WTC11 (cell line): ENCODE measurements at regions not wholly inside any gene's neighbourhood (a gene's known extent, or its start where the extent isn't known, plus 50 kb on each side); places are given as distances from the start of the nearest gene placed in this dataset.

Source experiments
- ATAC-seq: fragments of 200-7000 bp; cut with Tn5 transposase; 2 replicates; pipeline ENCODE4 v1.10.0; 2021; ENCODE audit warnings: mild to moderate bottlenecking, moderate library complexity
- CTCF ChIA-PET: fragments of 300-600 bp; sonication (Branson Sonifier 250); formaldehyde crosslinking; loops from one replicate; lab custom pipeline; 2021; ENCODE audit warnings: antibody characterized with exemption; lab: Charles Lee
- POLR2A ChIA-PET: fragments of 350-600 bp; sonication (Branson Sonifier 250); formaldehyde crosslinking; loops from one replicate; lab custom pipeline; 2021; ENCODE audit warnings: antibody characterized with exemption; lab: Charles Lee
- DNase-seq: peaks from one replicate; pipeline ENCODE4 v3.0.0; 2021; ENCODE audit warnings: low spot score
- H3K27ac Mint-ChIP-seq: 2 replicates; pipeline ENCODE4 v1.8.0; 2021; ENCODE audit warnings: mixed read lengths
- H3K27me3 Mint-ChIP-seq: 2 replicates; pipeline ENCODE4 v1.8.0; 2021; ENCODE audit warnings: low read depth, mild to moderate bottlenecking, moderate library complexity, mixed read lengths
- H3K36me3 Mint-ChIP-seq: 2 replicates; pipeline ENCODE4 v1.8.0; 2021; ENCODE audit warnings: mixed read lengths
- H3K4me1 Mint-ChIP-seq: 2 replicates; pipeline ENCODE4 v1.8.0; 2022; ENCODE audit warnings: mixed read lengths
- H3K4me3 Mint-ChIP-seq: 2 replicates; pipeline ENCODE4 v1.8.0; 2021; ENCODE audit warnings: mild to moderate bottlenecking, moderate library complexity, mixed read lengths
- H3K9me3 Mint-ChIP-seq: 2 replicates; pipeline ENCODE4 v1.8.0; 2021; ENCODE audit warnings: mixed read lengths
- ARID4B ChIP-seq: sonication (generic); formaldehyde crosslinking; IDR thresholded peaks from 2 replicates; pipeline ENCODE4 v1.8.0; 2023; ENCODE audit warnings: missing genetic modification reagents, mild to moderate bottlenecking, borderline replicate concordance
- ATF1 ChIP-seq: sonication (generic); formaldehyde crosslinking; IDR thresholded peaks from 2 replicates; pipeline ENCODE4 v1.8.1; 2023; ENCODE audit warnings: mild to moderate bottlenecking, moderate library complexity, missing genetic modification reagents
- ATF2 ChIP-seq: sonication (generic); formaldehyde crosslinking; IDR thresholded peaks from 2 replicates; pipeline ENCODE4 v1.8.1; 2022; ENCODE audit warnings: low read depth, missing genetic modification reagents, borderline replicate concordance
- CREB1 ChIP-seq: sonication (generic); formaldehyde crosslinking; IDR thresholded peaks from 2 replicates; pipeline ENCODE4 v1.8.0; 2023; ENCODE audit warnings: mild to moderate bottlenecking, missing genetic modification reagents
- E2F5 ChIP-seq: sonication (generic); formaldehyde crosslinking; IDR thresholded peaks from 2 replicates; pipeline ENCODE4 v1.8.1; 2022; ENCODE audit warnings: mild to moderate bottlenecking, moderate library complexity, missing genetic modification reagents
- NR1H2 ChIP-seq: sonication (generic); formaldehyde crosslinking; IDR thresholded peaks from 2 replicates; pipeline ENCODE4 v1.9.0; 2021; ENCODE audit warnings: mild to moderate bottlenecking, moderate library complexity, missing genetic modification reagents
- OVOL2 ChIP-seq: fragments of 250-450 bp; sonication (Bioruptor Pico); IDR thresholded peaks from 2 replicates; pipeline ENCODE4 v1.9.0; 2021; ENCODE audit warnings: mild to moderate bottlenecking, borderline replicate concordance
- RELA ChIP-seq: sonication (generic); formaldehyde crosslinking; IDR thresholded peaks from 2 replicates; pipeline ENCODE4 v1.8.1; 2022; ENCODE audit warnings: missing genetic modification reagents, mild to moderate bottlenecking, borderline replicate concordance
- SP1 ChIP-seq: sonication (generic); formaldehyde crosslinking; conservative IDR thresholded peaks from 2 replicates; pipeline ENCODE4 v1.8.1; 2022; ENCODE audit warnings: missing genetic modification reagents
- TEAD4 ChIP-seq: sonication (generic); formaldehyde crosslinking; IDR thresholded peaks from 2 replicates; pipeline ENCODE4 v1.8.0; 2022; ENCODE audit warnings: mild to moderate bottlenecking, missing genetic modification reagents
- ZBTB21 ChIP-seq: sonication (generic); formaldehyde crosslinking; IDR thresholded peaks from 2 replicates; pipeline ENCODE4 v1.8.1; 2023; ENCODE audit warnings: mild to moderate bottlenecking, missing genetic modification reagents, borderline replicate concordance
- ZBTB43 ChIP-seq: sonication (generic); formaldehyde crosslinking; IDR thresholded peaks from 2 replicates; pipeline ENCODE4 v1.8.1; 2023; ENCODE audit warnings: mild to moderate bottlenecking, missing genetic modification reagents
- ZNF232 ChIP-seq: sonication (generic); formaldehyde crosslinking; IDR thresholded peaks from 2 replicates; pipeline ENCODE4 v1.8.0; 2022; ENCODE audit warnings: mild to moderate bottlenecking, missing genetic modification reagents
- ZNF396 ChIP-seq: fragments of 250-450 bp; sonication (Bioruptor Pico); IDR thresholded peaks from 2 replicates; pipeline ENCODE4 v1.8.0; 2021; ENCODE audit warnings: mild to moderate bottlenecking, moderate library complexity, borderline replicate concordance
- ZNF532 ChIP-seq: fragments of 250-450 bp; sonication (Bioruptor Pico); IDR thresholded peaks from 2 replicates; pipeline ENCODE4 v1.9.0; 2021; ENCODE audit warnings: mild to moderate bottlenecking, borderline replicate concordance

GRCh38 chr6:121653624-121654008 is 218.2 kb downstream of the GJA1 start (continued):
- TF ChIP-seq ZNF532 (no peak), SP1 (no peak), TEAD4 (CRISPR knock-in tag) (no peak), ZBTB21 (no peak)

GRCh38 chr6:121657972-121658371 is 222.5 kb downstream of the GJA1 start:
- CTCF ChIA-PET, result interaction anchor here (0.6 kb wide), 1 partner anchor 167 kb away, joined by 3 read pairs; no protein-coding TSS in a partner anchor
- POLR2A ChIA-PET, result no interaction called here

More at GRCh38 chr6:121657972-121658371, 222.5 kb downstream of the GJA1 start:
- Mint-ChIP-seq H3K4me1 (no peaks in the 10 kb centered on the region), H3K36me3 (no peaks in the 10 kb centered on the region), H3K4me3 (no peak overlapping the region), H3K9me3 (no peaks in the 10 kb centered on the region), H3K27ac (no peak overlapping the region)
- DNase-seq, result no peak
- TF ChIP-seq OVOL2 (CRISPR knock-in tag), result no peak
- TF ChIP-seq ATF2 (CRISPR knock-in tag), result no peak
- TF ChIP-seq CREB1 (CRISPR knock-in tag), result no peak
- TF ChIP-seq ZBTB43, result no peak
- TF ChIP-seq ZNF396 (CRISPR knock-in tag), result no peak
- no peak for TF ChIP-seq E2F5 (CRISPR knock-in tag)
- TF ChIP-seq ARID4B (CRISPR knock-in tag), result no peak
- no peak for TF ChIP-seq NR1H2 (CRISPR knock-in tag)
- TF ChIP-seq RELA (CRISPR knock-in tag), result no peak
- TF ChIP-seq ATF1 (CRISPR knock-in tag), result no peak
- no peak for TF ChIP-seq ZNF232 (CRISPR knock-in tag)
- TF ChIP-seq, all 79 proteins: peak for 0
- ATAC-seq, result no peak
- no peaks in the 10 kb centered on the region for H3K27me3 Mint-ChIP-seq
